Activated CD4-positive, alpha-beta T cell treated with anti-CD3 and anti-CD28 coated beads, Interleukin-2, amount 10 ng/mL, durations not matched to agents 24 days and 14 days (primary cell): ENCODE measurements at regions not wholly inside any gene's neighbourhood (a gene's known extent, or its start where the extent isn't known, plus 50 kb on each side); places are given as distances from the start of the nearest gene placed in this dataset.
A peak's percentile ranks its signal among the peaks of the same experiment; 100 is the strongest.

Source experiments
- DNase-seq: peaks from one replicate; pipeline ENCODE4 v3.0.0; 2022
- H3K27ac Mint-ChIP-seq: one replicate; pipeline ENCODE4 v1.8.0; 2022; ENCODE audit warnings: mild to moderate bottlenecking, mixed read lengths
- H3K27me3 Mint-ChIP-seq: one replicate; pipeline ENCODE4 v1.8.0; 2022; ENCODE audit warnings: mixed read lengths
- H3K36me3 Mint-ChIP-seq: one replicate; pipeline ENCODE4 v1.8.0; 2022; ENCODE audit warnings: low read depth, mild to moderate bottlenecking, mixed read lengths
- H3K4me1 Mint-ChIP-seq: one replicate; pipeline ENCODE4 v1.8.0; 2021; ENCODE audit warnings: mixed read lengths
- H3K4me3 Mint-ChIP-seq: one replicate; pipeline ENCODE4 v1.8.0; 2022; ENCODE audit warnings: mild to moderate bottlenecking, moderate library complexity, mixed read lengths
- H3K9me3 Mint-ChIP-seq: one replicate; pipeline ENCODE4 v1.8.0; 2021; ENCODE audit warnings: mixed read lengths
- intact Hi-C: fragments of 100-400 bp; cut with micrococcal nuclease; formaldehyde crosslinking; loops from one replicate; pipeline ENCODE4 v1.15.1; 2023

DNA sequence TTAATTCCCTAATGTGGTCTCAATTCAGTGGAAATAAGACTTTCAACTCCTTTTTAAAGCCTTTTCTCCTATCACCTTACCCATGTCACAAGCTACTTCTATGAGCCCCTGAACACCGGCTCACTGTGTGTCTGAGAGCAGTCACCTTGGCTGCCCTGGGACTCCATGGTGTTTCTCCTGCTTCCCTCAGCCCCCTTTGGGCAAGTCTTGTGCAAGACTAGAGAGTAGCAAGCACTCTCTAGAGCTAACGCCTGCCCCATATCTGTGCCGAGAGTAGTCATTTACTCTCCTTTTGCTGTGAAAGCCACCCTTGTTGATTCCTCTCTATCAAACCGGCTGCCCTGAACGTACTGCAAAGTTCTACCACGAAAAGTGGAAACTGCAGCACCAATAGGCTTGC lies 77.9 kb upstream of the DAB2 start:
- intact Hi-C loops, result no loop called here
- Mint-ChIP-seq H3K27me3 (no peaks in the 10 kb centered on the region), H3K4me1 (no peaks in the 10 kb centered on the region), H3K9me3 (no peaks in the 10 kb centered on the region), H3K27ac (no peak overlapping the region), H3K4me3 (no peak overlapping the region), H3K36me3 (no peaks in the 10 kb centered on the region)
- no peak for DNase-seq

DNA sequence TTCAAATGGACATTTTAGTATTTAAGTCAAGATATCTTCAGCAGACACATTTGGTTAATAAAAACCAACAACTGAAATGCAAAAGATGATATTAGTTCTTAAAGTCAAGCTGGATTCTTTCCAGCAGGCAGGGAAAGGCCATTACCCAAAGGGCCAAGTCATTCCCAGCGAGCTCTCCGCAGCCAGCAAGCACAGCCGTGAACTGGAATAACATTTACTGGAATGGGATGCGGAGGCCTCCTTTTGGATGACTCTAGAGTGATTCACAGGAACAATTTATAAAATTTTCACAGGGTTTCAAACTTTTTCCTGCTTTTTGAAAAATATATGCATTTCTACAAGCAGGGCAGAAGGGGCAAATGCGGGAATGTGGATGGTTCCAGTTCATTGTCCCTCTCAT lies 76.6 kb upstream of the DAB2 start:
- intact Hi-C loops, result no loop called here
- H3K4me1 Mint-ChIP-seq, result no peaks in the 10 kb centered on the region

DNA sequence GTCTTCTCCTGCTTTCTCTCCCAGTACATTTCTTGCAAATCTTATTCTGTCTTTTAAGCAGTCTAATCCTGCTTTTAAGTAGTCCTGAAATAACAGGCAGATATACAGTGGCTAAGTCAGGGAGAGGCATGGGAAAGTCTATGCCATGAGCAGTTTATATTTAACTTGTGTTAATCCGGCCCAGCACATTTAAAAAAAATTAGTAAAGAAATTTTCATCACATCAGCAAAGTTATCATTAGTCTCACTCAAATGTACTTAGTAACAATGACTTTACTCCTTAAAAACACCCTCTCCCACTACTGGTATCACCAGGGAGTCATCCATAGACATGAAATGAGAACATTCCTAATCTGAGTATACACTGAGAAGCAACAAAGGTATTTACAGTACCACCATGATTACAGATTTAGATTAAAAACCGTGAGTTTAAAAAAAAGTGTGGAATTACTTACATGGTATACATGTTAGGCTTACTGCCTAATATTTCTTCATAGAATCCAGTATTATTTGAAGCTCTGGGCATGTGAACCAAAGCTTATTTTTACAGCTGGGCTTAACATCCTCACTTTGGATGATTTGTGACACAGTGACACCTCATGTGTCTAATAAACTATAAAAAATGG lies 75.9 kb upstream of the DAB2 start:
- H3K36me3 Mint-ChIP-seq, result no peaks in the 10 kb centered on the region
- no peak overlapping the region for H3K4me3 Mint-ChIP-seq
- DNase-seq, result no peak
- intact Hi-C loops, result no loop called here
- no peaks in the 10 kb centered on the region for H3K27me3 Mint-ChIP-seq
- no peaks in the 10 kb centered on the region for H3K4me1 Mint-ChIP-seq
- H3K9me3 Mint-ChIP-seq, result no peaks in the 10 kb centered on the region
- no peak overlapping the region for H3K27ac Mint-ChIP-seq

More for the DNA sequence above, 76.6 kb upstream of the DAB2 start:
- H3K27ac Mint-ChIP-seq, result no peak overlapping the region
- no peaks in the 10 kb centered on the region for H3K36me3 Mint-ChIP-seq
- no peaks in the 10 kb centered on the region for H3K9me3 Mint-ChIP-seq
- no peak overlapping the region for H3K4me3 Mint-ChIP-seq
- no peak for DNase-seq
- H3K27me3 Mint-ChIP-seq, result no peaks in the 10 kb centered on the region

DNA sequence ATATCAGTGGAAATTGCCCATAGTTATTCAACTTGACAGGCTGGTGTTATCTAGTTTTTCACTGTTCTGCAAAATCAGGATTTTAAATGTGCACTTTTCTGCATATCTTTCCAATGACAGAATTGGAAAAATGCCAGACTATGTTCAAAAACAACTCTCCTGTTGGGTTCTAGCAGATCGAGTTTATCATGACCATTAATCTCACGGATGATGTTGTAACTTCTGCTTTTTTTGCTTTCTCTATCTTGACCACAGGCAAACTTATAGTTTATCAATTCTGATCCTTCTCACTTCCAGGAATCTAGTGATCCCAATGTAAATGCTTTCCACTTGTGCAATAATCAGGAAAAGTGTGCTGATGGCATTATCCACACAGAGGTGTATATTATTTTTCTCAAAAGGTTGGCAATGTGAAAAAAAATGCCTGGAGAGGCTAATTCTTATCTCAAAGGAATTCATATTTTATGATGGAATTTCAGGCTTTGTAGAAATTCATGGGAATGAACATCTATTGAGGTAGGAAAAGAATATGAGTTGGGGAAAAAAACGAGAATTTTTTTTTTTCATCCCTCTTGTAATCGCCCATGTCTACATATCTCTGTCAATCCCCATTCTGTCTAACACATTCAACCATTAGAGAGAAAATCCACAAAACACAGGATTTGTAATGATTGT lies 73.6 kb upstream of the DAB2 start:
- no peak overlapping the region for H3K27ac Mint-ChIP-seq
- H3K4me3 Mint-ChIP-seq, result no peak overlapping the region

DNA sequence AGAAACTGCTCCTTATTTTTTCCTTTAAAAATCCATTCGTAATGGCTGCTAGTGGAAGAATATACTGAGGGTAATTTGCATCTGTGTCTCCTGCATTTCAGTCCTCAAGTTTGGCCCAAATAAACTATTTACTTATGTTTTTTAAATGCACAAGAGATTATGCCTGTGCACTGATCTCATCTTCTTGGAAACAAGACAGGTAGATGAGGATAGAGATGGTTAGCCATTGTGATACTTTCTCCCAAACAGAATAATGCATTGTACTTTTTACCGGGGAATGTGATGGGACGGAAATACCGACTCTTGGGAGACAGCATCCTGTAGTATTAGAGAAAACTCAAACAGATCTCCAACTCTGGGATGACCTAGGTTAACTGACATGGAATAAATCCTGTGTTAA lies 72.5 kb upstream of the DAB2 start:
- intact Hi-C loops, result no loop called here
- H3K27ac Mint-ChIP-seq, result no peak overlapping the region
- no peak overlapping the region for H3K4me3 Mint-ChIP-seq
- no peaks in the 10 kb centered on the region for H3K9me3 Mint-ChIP-seq
- H3K27me3 Mint-ChIP-seq, result peaks cover 4% of the 10 kb centered on the region
- DNase-seq, result no peak
- H3K4me1 Mint-ChIP-seq, result no peaks in the 10 kb centered on the region
- no peaks in the 10 kb centered on the region for H3K36me3 Mint-ChIP-seq

More for the DNA sequence above, 73.6 kb upstream of the DAB2 start:
- Mint-ChIP-seq H3K27me3 (peaks cover 4% of the 10 kb centered on the region), H3K36me3 (no peaks in the 10 kb centered on the region), H3K9me3 (no peaks in the 10 kb centered on the region), H3K4me1 (no peaks in the 10 kb centered on the region)
- no peak for DNase-seq
- intact Hi-C loops, result no loop called here

GRCh38 chr5:39495227-39495626 lies 70.4 kb upstream of the DAB2 start:
- H3K36me3 Mint-ChIP-seq, result no peaks in the 10 kb centered on the region
- H3K4me3 Mint-ChIP-seq, result no peak overlapping the region
- intact Hi-C loops, result no loop called here
- H3K4me1 Mint-ChIP-seq, result no peaks in the 10 kb centered on the region
- peaks cover 6% of the 10 kb centered on the region for H3K27me3 Mint-ChIP-seq
- DNase-seq, result no peak
- H3K9me3 Mint-ChIP-seq, result no peaks in the 10 kb centered on the region
- H3K27ac Mint-ChIP-seq, result no peak overlapping the region

- Mint-ChIP-seq H3K4me3 (no peak overlapping the region), H3K36me3 (no peaks in the 10 kb centered on the region), H3K27me3 (peaks cover 8% of the 10 kb centered on the region), H3K9me3 (no peaks in the 10 kb centered on the region), H3K27ac (no peak overlapping the region), H3K4me1 (no peaks in the 10 kb centered on the region)
- intact Hi-C loops, result no loop called here
- DNase-seq, result no peak
Observed at GRCh38 chr5:39494534-39494933, 69.8 kb upstream of the DAB2 start.

DNA sequence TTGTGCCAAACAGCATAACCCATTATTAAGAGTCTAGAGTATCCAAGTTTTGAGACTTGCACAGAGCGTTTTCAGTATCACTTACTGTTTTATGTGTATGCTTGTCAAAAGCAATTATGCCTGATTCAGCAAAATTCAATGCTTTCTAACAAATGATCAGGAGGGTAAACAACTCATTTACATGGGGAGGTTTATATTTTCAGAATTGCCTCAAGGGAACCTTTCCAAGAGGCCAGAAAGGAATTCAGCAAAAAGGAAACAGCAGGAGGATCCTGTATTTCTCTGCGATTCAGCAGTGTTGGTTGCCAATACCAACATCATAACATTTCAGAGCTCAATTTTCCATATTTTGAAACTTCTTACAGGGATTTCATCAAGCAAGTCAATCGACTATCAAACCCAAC lies 69.3 kb upstream of the DAB2 start:
- no peak for DNase-seq
- Mint-ChIP-seq H3K4me1 (no peaks in the 10 kb centered on the region), H3K27ac (no peak overlapping the region), H3K27me3 (peaks cover 8% of the 10 kb centered on the region), H3K4me3 (no peak overlapping the region), H3K9me3 (no peaks in the 10 kb centered on the region), H3K36me3 (no peaks in the 10 kb centered on the region)
- intact Hi-C loops, result no loop called here

- Mint-ChIP-seq H3K27ac (no peak overlapping the region), H3K27me3 (peaks cover 8% of the 10 kb centered on the region), H3K9me3 (no peaks in the 10 kb centered on the region), H3K36me3 (no peaks in the 10 kb centered on the region), H3K4me1 (no peaks in the 10 kb centered on the region), H3K4me3 (no peak overlapping the region)
- intact Hi-C loops, result no loop called here
- no peak for DNase-seq
Observed at GRCh38 chr5:39491210-39491609, 66.4 kb upstream of the DAB2 start.

- H3K9me3 Mint-ChIP-seq, result no peaks in the 10 kb centered on the region
- no peak overlapping the region for H3K27ac Mint-ChIP-seq
- no peaks in the 10 kb centered on the region for H3K36me3 Mint-ChIP-seq
- peaks cover 12% of the 10 kb centered on the region for H3K27me3 Mint-ChIP-seq
- no peak for DNase-seq
- no peak overlapping the region for H3K4me3 Mint-ChIP-seq
- no peaks in the 10 kb centered on the region for H3K4me1 Mint-ChIP-seq
- intact Hi-C loops, result no loop called here
Observed at GRCh38 chr5:39489263-39489662, 64.5 kb upstream of the DAB2 start.

- no peaks in the 10 kb centered on the region for H3K4me1 Mint-ChIP-seq
- no peak for DNase-seq
- H3K27ac Mint-ChIP-seq, result no peak overlapping the region
- H3K4me3 Mint-ChIP-seq, result no peak overlapping the region
- peaks cover 11% of the 10 kb centered on the region for H3K27me3 Mint-ChIP-seq
- H3K9me3 Mint-ChIP-seq, result no peaks in the 10 kb centered on the region
- H3K36me3 Mint-ChIP-seq, result no peaks in the 10 kb centered on the region
- intact Hi-C loops, result no loop called here
Observed at GRCh38 chr5:39486790-39487189, 62.0 kb upstream of the DAB2 start.

GRCh38 chr5:39486361-39486760 lies 61.6 kb upstream of the DAB2 start:
- Mint-ChIP-seq H3K4me1 (no peaks in the 10 kb centered on the region), H3K36me3 (no peaks in the 10 kb centered on the region), H3K27me3 (peaks cover 10% of the 10 kb centered on the region), H3K27ac (no peak overlapping the region), H3K9me3 (no peaks in the 10 kb centered on the region), H3K4me3 (no peak overlapping the region)
- no peak for DNase-seq
- intact Hi-C loops, result no loop called here

GRCh38 chr5:39485079-39485478 lies 60.3 kb upstream of the DAB2 start:
- Mint-ChIP-seq H3K27ac (no peak overlapping the region), H3K9me3 (no peaks in the 10 kb centered on the region), H3K36me3 (no peaks in the 10 kb centered on the region), H3K4me3 (no peak overlapping the region), H3K27me3 (peaks cover 8% of the 10 kb centered on the region), H3K4me1 (no peaks in the 10 kb centered on the region)
- DNase-seq, result no peak
- intact Hi-C loops, result no loop called here

DNA sequence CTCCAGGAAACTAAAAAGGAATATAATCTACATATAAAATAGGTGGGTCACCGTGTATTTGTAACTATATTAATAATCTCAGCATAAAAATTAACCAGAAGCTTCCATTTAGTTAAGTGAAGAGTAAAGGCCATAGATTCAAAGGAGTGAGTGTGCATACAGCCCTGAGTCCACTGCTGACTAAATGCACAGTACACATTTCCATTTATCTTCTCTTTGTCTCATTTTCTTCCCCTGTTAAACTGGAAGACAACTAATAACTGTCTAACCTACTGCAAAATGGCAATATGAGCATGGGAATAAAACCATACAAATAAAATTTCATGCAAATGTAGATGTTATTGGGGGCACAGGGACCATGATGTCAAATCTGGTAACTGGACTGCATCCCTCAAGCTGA lies 59.9 kb upstream of the DAB2 start:
- intact Hi-C loops, result no loop called here
- H3K9me3 Mint-ChIP-seq, result no peaks in the 10 kb centered on the region
- H3K4me1 Mint-ChIP-seq, result no peaks in the 10 kb centered on the region
- H3K4me3 Mint-ChIP-seq, result no peak overlapping the region
- peaks cover 10% of the 10 kb centered on the region for H3K27me3 Mint-ChIP-seq
- no peak overlapping the region for H3K27ac Mint-ChIP-seq
- no peak for DNase-seq
- no peaks in the 10 kb centered on the region for H3K36me3 Mint-ChIP-seq

DNA sequence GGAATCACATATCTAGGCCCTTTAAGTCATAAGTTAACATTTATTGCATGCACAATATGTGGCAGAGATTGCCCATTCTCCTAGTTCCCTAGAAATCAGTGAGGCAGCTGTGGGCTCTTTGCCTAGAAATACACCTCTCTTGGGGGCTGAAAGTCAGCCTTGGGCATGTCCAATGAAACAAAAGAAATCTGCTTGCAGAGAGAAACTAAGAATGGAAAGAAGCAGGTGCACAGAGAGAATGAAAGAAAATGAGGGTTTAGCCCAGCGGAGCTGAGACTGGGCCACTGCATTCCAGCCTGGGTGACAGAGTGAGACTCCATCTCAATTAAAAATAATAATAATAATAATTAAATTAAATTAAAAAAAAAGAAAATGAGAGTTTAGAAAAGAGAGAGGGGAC lies 57.3 kb upstream of the DAB2 start:
- Mint-ChIP-seq H3K9me3 (no peaks in the 10 kb centered on the region), H3K4me3 (no peak overlapping the region), H3K4me1 (no peaks in the 10 kb centered on the region), H3K36me3 (no peaks in the 10 kb centered on the region), H3K27ac (no peak overlapping the region), H3K27me3 (peaks cover 10% of the 10 kb centered on the region)
- intact Hi-C loops, result no loop called here
- peak; percentile 24 for DNase-seq
